GM23338 (cell line): ENCODE measurements at regions not wholly inside any gene's neighbourhood (a gene's known extent, or its start where the extent isn't known, plus 50 kb on each side); places are given as distances from the start of the nearest gene placed in this dataset.

Experiments used
- ATAC-seq: fragments of 200-7000 bp; cut with Tn5 transposase; 3 replicates; pipeline ENCODE4 v1.9.1; 2020
- DNase-seq: peaks from one replicate; pipeline ENCODE4 v3.0.0-alpha.2; 2015; ENCODE audit warnings: low spot score
- H2AFZ ChIP-seq: fragments of 200-600 bp; sonication (generic); 2 replicates; pipeline ENCODE4 v1.8.0; 2016; ENCODE audit warnings: antibody characterized with exemption, mild to moderate bottlenecking, moderate library complexity
- H3F3A ChIP-seq: fragments of 200-600 bp; sonication (generic); replicated peaks from 2 replicates; pipeline ENCODE4 v1.8.0; 2017; ENCODE audit warnings: antibody characterized with exemption, mixed run types, low read depth
- H3K27ac ChIP-seq: fragments of 200-600 bp; sonication (generic); 2 replicates; pipeline ENCODE4 v1.6.1; 2016; ENCODE audit warnings: low read depth
- H3K27me3 ChIP-seq: fragments of 200-600 bp; sonication (generic); 2 replicates; pipeline ENCODE4 v1.8.0; 2016; ENCODE audit warnings: mild to moderate bottlenecking, mixed run types, moderate library complexity; ENCODE audit not compliant: insufficient read depth
- H3K36me3 ChIP-seq: fragments of 200-600 bp; sonication (generic); 2 replicates; pipeline ENCODE4 v1.8.0; 2016; ENCODE audit warnings: mild to moderate bottlenecking; ENCODE audit not compliant: insufficient read depth
- H3K4me1 ChIP-seq: fragments of 200-600 bp; sonication (generic); 2 replicates; pipeline ENCODE4 v1.8.0; 2016; ENCODE audit warnings: mild to moderate bottlenecking, moderate library complexity; ENCODE audit not compliant: insufficient read depth
- H3K4me2 ChIP-seq: fragments of 200-600 bp; sonication (generic); 2 replicates; pipeline ENCODE4 v1.7.1; 2017; ENCODE audit warnings: mixed run types
- H3K4me3 ChIP-seq: fragments of 200-600 bp; sonication (generic); 2 replicates; pipeline ENCODE4 v1.6.1; 2016; ENCODE audit warnings: mixed run types
- H3K79me2 ChIP-seq: fragments of 200-600 bp; sonication (generic); replicated peaks from 2 replicates; pipeline ENCODE4 v1.8.0; 2017; ENCODE audit warnings: mild to moderate bottlenecking; ENCODE audit not compliant: insufficient read depth
- H3K9me2 ChIP-seq: fragments of 200-600 bp; sonication (generic); 2 replicates; pipeline ENCODE4 v1.8.0; 2017; ENCODE audit not compliant: insufficient read depth
- H4K20me1 ChIP-seq: fragments of 200-600 bp; sonication (generic); replicated peaks from 2 replicates; pipeline ENCODE4 v1.8.0; 2017; ENCODE audit warnings: mild to moderate bottlenecking; ENCODE audit not compliant: insufficient read depth
- H3K27ac Mint-ChIP-seq: 2 replicates; pipeline ENCODE4 v1.8.0; 2020; ENCODE audit warnings: inconsistent platforms, mild to moderate bottlenecking, moderate library complexity, mixed read lengths
- H3K27me3 Mint-ChIP-seq: 3 replicates; pipeline ENCODE4 v1.8.0; 2022; ENCODE audit warnings: low read depth, mild to moderate bottlenecking, moderate library complexity, mixed read lengths, inconsistent platforms; ENCODE audit not compliant: insufficient read depth, poor library complexity
- H3K36me3 Mint-ChIP-seq: 3 replicates; pipeline ENCODE4 v1.8.0; 2021; ENCODE audit warnings: low read depth, mild to moderate bottlenecking, inconsistent platforms, moderate library complexity, mixed read lengths
- H3K4me1 Mint-ChIP-seq: 3 replicates; pipeline ENCODE4 v1.8.0; 2020; ENCODE audit warnings: mild to moderate bottlenecking, inconsistent platforms, mixed read lengths
- H3K4me3 Mint-ChIP-seq: 3 replicates; pipeline ENCODE4 v1.8.0; 2021; ENCODE audit warnings: moderate library complexity, mild to moderate bottlenecking, inconsistent platforms, mixed read lengths
- H3K9me3 Mint-ChIP-seq: 3 replicates; pipeline ENCODE4 v1.8.0; 2020; ENCODE audit warnings: moderate library complexity, mild to moderate bottlenecking, inconsistent platforms, mixed read lengths
- CREB1 ChIP-seq: fragments of 250-450 bp; sonication (Bioruptor Pico); IDR thresholded peaks from 2 replicates; pipeline ENCODE4 v1.5.0; 2020; ENCODE audit warnings: low read depth, mild to moderate bottlenecking, moderate library complexity
- CTCF ChIP-seq, 2 experiments: fragments of 200-600 bp in 1 of 2; sonication (generic) in 1 of 2; conservative IDR thresholded peaks; 2 replicates each; pipeline versions ENCODE4 v1.5.1 to v1.6.1; 2016 to 2017; ENCODE audit warnings: antibody characterized with exemption in 2 of 2, low read depth in 2 of 2, mild to moderate bottlenecking in 2 of 2, moderate library complexity in 1 of 2
- ETS1 ChIP-seq: IDR thresholded peaks from 2 replicates; pipeline ENCODE4 v1.6.1; 2016; ENCODE audit warnings: antibody characterized with exemption
- EZH2 ChIP-seq: fragments of 200-600 bp; sonication (generic); IDR thresholded peaks from one replicate; pipeline ENCODE4 v1.8.0; 2017; ENCODE audit warnings: antibody characterized with exemption, mild to moderate bottlenecking, low read depth; ENCODE audit not compliant: unreplicated experiment
- EZH2phosphoT487 ChIP-seq: fragments of 200-600 bp; sonication (generic); IDR thresholded peaks from one replicate; pipeline ENCODE4 v1.8.1; 2018; ENCODE audit warnings: antibody characterized with exemption; ENCODE audit not compliant: unreplicated experiment
- JUNB ChIP-seq: IDR thresholded peaks from one replicate; pipeline ENCODE4 v1.6.1; 2016; ENCODE audit warnings: antibody characterized with exemption; ENCODE audit not compliant: unreplicated experiment
- NANOG ChIP-seq: IDR thresholded peaks from 2 replicates; pipeline ENCODE4 v1.6.1; 2016; ENCODE audit warnings: antibody characterized with exemption, borderline replicate concordance
- POLR2AphosphoS5 ChIP-seq: IDR thresholded peaks from 2 replicates; pipeline ENCODE4 v1.6.1; 2016; ENCODE audit warnings: antibody characterized with exemption, low read depth
- REST ChIP-seq: IDR thresholded peaks from one replicate; pipeline ENCODE4 v1.6.1; 2018; ENCODE audit warnings: antibody characterized with exemption; ENCODE audit not compliant: unreplicated experiment
- STAT1 ChIP-seq: IDR thresholded peaks from one replicate; pipeline ENCODE4 v1.6.1; 2016; ENCODE audit warnings: antibody characterized with exemption; ENCODE audit not compliant: unreplicated experiment
- ZNF114 ChIP-seq: fragments of 250-450 bp; sonication (Bioruptor Pico); IDR thresholded peaks from 2 replicates; pipeline ENCODE4 v1.5.0; 2020; ENCODE audit warnings: mild to moderate bottlenecking, moderate library complexity
- ZNF331 ChIP-seq: fragments of 250-450 bp; sonication (Bioruptor Pico); IDR thresholded peaks from 2 replicates; pipeline ENCODE4 v1.5.0; 2020; ENCODE audit warnings: low read depth, mild to moderate bottlenecking, moderate library complexity
- ZNF462 ChIP-seq: fragments of 250-450 bp; sonication (Bioruptor Pico); IDR thresholded peaks from 2 replicates; pipeline ENCODE4 v1.5.0; 2020; ENCODE audit warnings: mild to moderate bottlenecking, moderate library complexity

GRCh38 chr5:61612431-61612830 lies 280.4 kb downstream of the ZSWIM6 start:
- H3K36me3 ChIP-seq = no peaks in the 10 kb centered on the region
- no peak overlapping the region for H3K4me3 ChIP-seq
- Mint-ChIP-seq H3K27ac (no peak overlapping the region), H3K27me3 (peaks cover 3% of the 10 kb centered on the region), H3K36me3 (no peaks in the 10 kb centered on the region), H3K4me1 (peaks cover 21% of the 10 kb centered on the region), H3K4me3 (no peak overlapping the region), H3K9me3 (no peaks in the 10 kb centered on the region)
- H3K4me1 ChIP-seq = peaks cover 13% of the 10 kb centered on the region
- peaks cover 5% of the 10 kb centered on the region; the same call in 1 of the 2 replicates for H3K9me2 ChIP-seq
- DNase-seq (no peak), ATAC-seq (no peak)
- H2AFZ ChIP-seq = no peak overlapping the region
- H3K79me2 ChIP-seq = no peaks in the 10 kb centered on the region
- no peak overlapping the region for H3K27ac ChIP-seq
- H3K27me3 ChIP-seq = no peaks in the 10 kb centered on the region
- H4K20me1 ChIP-seq = no peaks in the 10 kb centered on the region
- H3K4me2 ChIP-seq = no peak overlapping the region
- TF ChIP-seq CREB1 (CRISPR knock-in tag) (no peak), ZNF114 (CRISPR knock-in tag) (no peak), ETS1 (no peak), REST (no peak), ZNF331 (CRISPR knock-in tag) (no peak), POLR2AphosphoS5 (no peak), NANOG (no peak), EZH2 (no peak), JUNB (no peak), STAT1 (no peak), EZH2phosphoT487 (no peak), ZNF462 (no peak), CTCF (conservative IDR thresholded peaks at IDR 0.05; ENCODE audit: low read depth in 2 of 2) (no peak)
- no peaks in the 10 kb centered on the region for H3F3A ChIP-seq
